Neural progenitor cell (in vitro differentiated cells): ENCODE measurements at regions not wholly inside any gene's neighbourhood (a gene's known extent, or its start where the extent isn't known, plus 50 kb on each side); places are given as distances from the start of the nearest gene placed in this dataset.

ENCODE experiments used
- CTCF ChIP-seq: fragments of 200-600 bp; sonication (generic); IDR thresholded peaks from 2 replicates; pipeline ENCODE4 v1.5.1; 2017; ENCODE audit warnings: antibody characterized with exemption, mild to moderate bottlenecking
- EZH2 ChIP-seq: fragments of 200-600 bp; sonication (generic); IDR thresholded peaks from 2 replicates; pipeline ENCODE4 v1.6.1; 2017; ENCODE audit warnings: antibody characterized with exemption, mild to moderate bottlenecking, moderate library complexity

GRCh38 chr12:46959502-46959901, 119.9 kb upstream of the PCED1B start:
- TF ChIP-seq CTCF (no peak), EZH2 (no peak)
